HG03460 (cell line): ENCODE measurements at regions not wholly inside any gene's neighbourhood (a gene's known extent, or its start where the extent isn't known, plus 50 kb on each side); places are given as distances from the start of the nearest gene placed in this dataset.
A peak's percentile ranks its signal among the peaks of the same experiment; 100 is the strongest.

ENCODE experiments used
- ATAC-seq: cut with Tn5 transposase; IDR thresholded peaks from one replicate; pipeline ENCODE4 v1.9.1; 2021; ENCODE audit not compliant: unreplicated experiment

GRCh38 chr6:170483413-170483812 is 69.7 kb downstream of the PSMB1 start:
- no peak for ATAC-seq

GRCh38 chr6:170480050-170480692 is 72.9 kb downstream of the PSMB1 start:
- no peak for ATAC-seq

GRCh38 chr6:170476360-170476759 is 76.7 kb downstream of the PSMB1 start:
- ATAC-seq: no peak

GRCh38 chr6:170475118-170475517 is 78.0 kb downstream of the PSMB1 start:
- ATAC-seq: peak; percentile 57

- ATAC-seq: no peak
Measured at GRCh38 chr6:170473801-170474200, 79.3 kb downstream of the PSMB1 start.

DNA sequence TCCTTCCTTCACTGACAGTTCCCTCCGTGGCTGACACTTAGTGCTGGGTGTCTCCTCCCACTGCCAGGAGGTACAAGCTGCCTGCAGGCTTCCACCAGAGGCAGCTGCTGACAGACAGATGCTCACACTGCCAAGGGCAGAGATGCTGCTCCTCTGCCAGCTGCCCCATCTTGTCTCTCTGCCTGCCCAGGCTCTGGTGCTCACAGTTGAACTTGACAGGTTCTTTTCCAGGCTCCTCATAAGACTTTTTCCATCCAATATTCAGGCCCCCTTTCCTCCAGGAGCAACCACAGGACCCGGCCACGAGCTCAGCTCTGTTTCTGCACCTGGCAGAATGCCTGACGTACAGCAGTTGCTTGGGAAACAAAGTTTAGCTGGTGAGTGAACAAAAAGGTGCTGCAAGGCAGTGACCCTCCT is 79.8 kb downstream of the PSMB1 start:
- no peak for ATAC-seq

GRCh38 chr6:170471491-170471890 is 81.6 kb downstream of the PSMB1 start:
- no peak for ATAC-seq

- no peak for ATAC-seq
Measured at GRCh38 chr6:170470734-170471133, 82.4 kb downstream of the PSMB1 start.

DNA sequence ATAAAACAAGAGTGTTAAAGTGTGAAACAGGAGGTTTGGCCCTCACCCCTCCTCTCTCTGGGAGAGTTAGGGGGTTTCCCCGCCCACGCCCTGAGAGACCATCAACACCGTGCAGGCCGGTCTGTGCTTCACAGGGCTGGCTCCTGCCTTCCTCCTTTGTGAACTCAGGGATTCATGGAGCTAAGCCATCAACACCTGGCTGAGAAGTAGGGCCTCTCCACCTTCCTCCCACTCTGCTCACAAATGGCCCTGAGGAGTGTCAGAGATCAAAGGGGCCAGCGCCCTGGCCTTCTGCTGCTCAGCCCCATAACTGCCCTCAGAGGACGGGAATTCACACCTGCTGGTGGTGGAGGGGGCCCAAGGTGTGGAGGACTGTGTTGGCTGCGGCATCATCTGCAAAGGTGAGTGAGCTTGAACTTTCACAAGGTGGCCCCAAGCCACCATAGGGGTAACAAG is 88.6 kb downstream of the PSMB1 start:
- no peak for ATAC-seq

DNA sequence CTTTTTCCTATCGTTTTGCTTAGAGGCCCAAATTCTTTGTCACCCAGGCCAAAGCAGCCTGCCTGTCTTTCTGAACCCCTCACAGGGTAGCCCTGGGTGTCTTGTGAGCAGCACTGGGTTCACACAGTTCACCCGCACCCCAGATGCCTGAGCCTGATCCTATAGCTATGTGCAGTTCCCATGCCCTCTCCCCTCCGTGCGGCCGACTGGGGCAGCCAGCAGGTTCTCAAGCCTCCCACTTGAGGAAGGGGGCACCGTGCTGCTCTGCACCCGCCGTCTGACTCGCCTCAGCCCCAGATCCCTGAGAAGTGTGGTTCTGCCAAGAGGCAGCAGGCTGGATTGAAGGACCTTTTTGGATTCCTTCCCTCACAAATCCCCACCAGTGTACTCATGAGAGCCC is 89.0 kb downstream of the PSMB1 start:
- ATAC-seq: no peak

DNA sequence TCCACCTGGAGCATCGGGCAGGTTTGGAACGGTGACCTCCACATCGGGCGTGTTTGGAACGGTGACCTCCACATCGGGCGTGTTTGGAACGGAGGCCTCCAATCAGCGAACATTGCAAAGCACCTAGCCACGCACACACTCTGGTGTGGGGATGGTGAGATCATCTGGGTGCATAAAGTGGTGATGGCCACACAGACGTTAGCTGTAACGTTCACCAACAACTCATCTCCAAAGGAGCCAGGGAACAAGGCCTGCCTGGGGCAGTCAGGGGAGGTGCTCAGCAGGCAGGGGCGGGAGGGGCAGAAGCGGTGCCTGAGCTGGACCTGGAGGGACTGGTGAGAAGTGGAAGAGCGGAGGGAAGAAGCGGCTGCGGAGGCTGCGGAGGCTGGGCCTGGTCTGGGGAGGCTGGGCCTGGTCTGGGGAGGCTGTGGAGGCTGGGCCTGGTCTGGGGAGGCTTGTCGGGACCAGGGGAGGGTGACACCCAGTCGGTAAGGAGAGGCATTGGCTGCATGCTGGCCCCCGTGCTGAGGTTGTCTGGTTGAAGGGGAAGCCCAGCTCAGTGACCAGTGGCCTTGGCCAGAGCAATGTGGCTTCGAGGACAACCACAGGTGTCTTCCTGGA is 89.9 kb downstream of the PSMB1 start:
- no peak for ATAC-seq

- no peak for ATAC-seq
Measured at GRCh38 chr6:170462366-170463020, 90.6 kb downstream of the PSMB1 start.

DNA sequence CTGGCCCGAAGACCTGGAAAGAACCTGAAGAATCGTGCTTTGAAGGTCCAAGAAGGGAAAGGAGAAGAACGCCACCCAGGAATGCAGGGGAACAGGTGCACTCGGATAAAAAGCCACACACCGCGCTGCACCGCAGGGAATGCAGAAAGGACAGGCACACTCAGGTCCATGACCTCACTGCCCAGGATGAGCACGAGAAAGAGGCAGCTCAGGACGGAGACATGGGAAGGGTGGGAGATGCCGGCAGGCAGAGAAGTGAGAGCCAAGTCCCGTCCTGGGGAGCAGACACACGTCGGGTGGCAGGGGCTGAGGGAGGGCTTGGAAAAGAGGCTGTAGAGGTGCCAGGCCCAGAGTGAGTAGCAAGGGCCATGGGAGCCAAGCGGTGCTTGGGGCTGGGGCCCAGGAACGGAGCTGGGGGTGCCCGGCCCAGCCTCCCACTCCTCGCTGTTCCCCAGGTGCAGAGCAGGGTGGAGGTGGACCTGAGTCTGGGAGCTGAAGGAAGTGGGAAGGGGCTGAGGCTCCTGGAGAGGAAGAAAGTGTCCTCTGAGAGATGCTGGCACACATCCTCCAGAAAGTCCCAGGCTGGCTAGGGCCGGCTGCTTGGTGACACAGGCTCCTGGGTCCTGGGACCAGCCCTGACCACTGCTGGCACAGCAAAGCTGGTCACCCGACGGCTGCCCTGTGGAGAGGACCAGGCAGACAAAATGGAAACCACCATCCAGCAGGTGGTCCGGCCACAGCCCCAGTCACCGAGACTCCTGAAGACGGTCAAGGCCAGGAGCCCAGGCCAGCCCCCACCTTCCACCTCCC is 91.3 kb downstream of the PSMB1 start:
- ATAC-seq: no peak

DNA sequence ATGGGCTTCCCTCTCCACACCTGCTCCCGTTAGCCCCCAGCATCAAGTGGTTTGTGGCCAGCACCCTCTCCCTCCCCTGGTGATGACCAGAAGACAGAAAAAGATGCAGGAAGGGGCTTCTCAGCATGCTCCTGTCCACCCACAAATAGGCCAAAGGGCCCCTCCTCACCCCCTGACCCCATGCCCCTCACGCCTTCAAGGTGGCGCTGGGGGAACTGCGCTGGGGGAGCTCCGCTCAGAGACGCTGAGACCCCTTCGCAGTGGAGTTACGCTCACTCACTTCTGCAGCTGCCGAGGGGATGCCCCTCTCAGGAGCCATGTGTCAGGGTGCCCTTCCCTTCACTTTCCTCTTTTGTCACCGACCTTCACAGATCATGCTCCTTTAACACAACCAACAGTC is 92.0 kb downstream of the PSMB1 start:
- no peak for ATAC-seq

DNA sequence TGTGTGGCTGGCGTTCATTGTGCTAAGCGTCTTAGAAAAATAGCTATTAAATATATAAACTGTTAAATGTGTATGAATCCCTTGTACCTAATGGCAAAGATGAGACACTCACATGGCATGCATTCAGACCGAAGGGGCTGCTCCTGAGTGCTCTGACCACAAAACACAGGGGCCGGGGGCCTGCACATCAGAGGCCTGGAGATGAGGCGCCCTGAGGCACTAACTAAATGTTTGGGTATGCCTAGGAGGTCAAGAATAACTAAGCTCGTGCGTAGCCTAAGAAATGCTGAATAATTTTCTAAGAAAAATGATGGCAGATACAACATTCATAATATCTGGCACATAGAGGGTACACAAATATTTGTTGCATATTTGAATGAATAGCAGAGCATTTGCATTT is 92.5 kb downstream of the PSMB1 start:
- ATAC-seq: no peak

GRCh38 chr6:170459451-170459850 is 93.7 kb downstream of the PSMB1 start:
- peak; percentile 79 for ATAC-seq

DNA sequence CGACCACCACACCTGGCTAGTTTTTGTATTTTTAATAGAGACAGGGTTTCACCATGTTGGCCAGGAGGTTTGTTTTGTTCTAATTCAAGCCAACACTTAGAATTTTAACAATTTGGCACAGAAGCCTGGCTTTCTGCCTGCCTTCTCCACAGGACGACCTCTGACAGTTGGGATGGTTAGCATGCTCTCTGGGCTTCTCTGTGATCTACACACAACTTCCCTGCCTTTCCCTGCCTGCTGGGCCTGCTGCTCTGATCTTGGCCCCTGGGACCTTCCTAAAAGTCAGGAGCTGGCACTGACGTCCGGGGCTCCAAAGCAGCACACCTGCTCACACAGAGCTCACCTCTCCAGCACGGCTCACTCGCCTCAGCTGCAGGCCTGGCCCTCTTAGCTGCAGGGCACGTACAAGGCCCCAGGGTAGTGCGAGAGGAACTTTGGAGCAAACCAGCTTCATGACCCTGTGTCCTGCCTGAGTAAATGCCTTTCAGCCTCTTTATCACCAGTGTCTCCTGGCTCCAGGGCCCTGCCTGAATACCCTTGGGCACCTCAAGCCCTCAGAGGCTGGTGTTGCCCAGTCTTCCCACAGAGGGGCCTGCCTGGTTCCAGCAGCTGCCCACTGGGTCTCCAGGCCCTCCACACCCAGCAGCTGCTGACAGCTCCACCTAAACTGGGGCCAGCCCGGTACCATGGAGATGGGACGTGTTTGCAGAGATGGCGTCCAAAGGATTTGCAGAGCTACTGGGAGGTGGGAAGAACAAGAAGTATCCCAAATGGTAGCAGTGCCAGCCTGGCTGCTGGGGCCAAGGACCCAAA is 96.0 kb downstream of the PSMB1 start:
- no peak for ATAC-seq
